HL-60 (cell line): ENCODE measurements at regions not wholly inside any gene's neighbourhood (a gene's known extent, or its start where the extent isn't known, plus 50 kb on each side); places are given as distances from the start of the nearest gene placed in this dataset.

Experiments used
- DNase-seq, 2 experiments: peaks; one replicate each; pipeline ENCODE4 v3.0.0-alpha.2; 2010 to 2020; ENCODE audit warnings: low read depth in 1 of 2, low spot score in 1 of 2
- H3K27ac ChIP-seq: fragments of 250-450 bp; sonication (Bioruptor Pico); replicated peaks from 2 replicates; pipeline ENCODE4 v1.5.1; 2020; ENCODE audit warnings: mild to moderate bottlenecking, moderate library complexity
- H3K27me3 ChIP-seq: fragments of 250-450 bp; sonication (Bioruptor Pico); 2 replicates; pipeline ENCODE4 v1.5.1; 2021; ENCODE audit warnings: mild to moderate bottlenecking, moderate library complexity; ENCODE audit not compliant: insufficient read depth, poor library complexity, severe bottlenecking
- H3K4me3 ChIP-seq: replicated peaks from 2 replicates; pipeline ENCODE4 v1.5.1; 2011; ENCODE audit warnings: mild to moderate bottlenecking, control low read depth, low read length; ENCODE audit not compliant: insufficient read depth
- GABPA ChIP-seq: IDR thresholded peaks from 2 replicates; pipeline ENCODE4 v1.6.1; 2012; ENCODE audit warnings: low read depth
- POLR2AphosphoS5 ChIP-seq: IDR thresholded peaks from 2 replicates; pipeline ENCODE4 v1.6.1; 2012; ENCODE audit warnings: low read depth
- SPI1 ChIP-seq: IDR thresholded peaks from 2 replicates; pipeline ENCODE4 v1.6.1; 2012; ENCODE audit warnings: low read depth, mild to moderate bottlenecking, borderline replicate concordance
- TF ChIP-seq, protein P1 (sequence below): IDR thresholded peaks from one replicate; pipeline ENCODE4 v1.5.1; 2011; ENCODE audit warnings: low read length, control low read depth, inconsistent platforms; ENCODE audit not compliant: insufficient read depth
- TF ChIP-seq, protein P2 (sequence below): IDR thresholded peaks from 2 replicates; pipeline ENCODE4 v1.6.1; 2012; ENCODE audit warnings: low read depth; ENCODE audit not compliant: insufficient replicate concordance

DNA sequence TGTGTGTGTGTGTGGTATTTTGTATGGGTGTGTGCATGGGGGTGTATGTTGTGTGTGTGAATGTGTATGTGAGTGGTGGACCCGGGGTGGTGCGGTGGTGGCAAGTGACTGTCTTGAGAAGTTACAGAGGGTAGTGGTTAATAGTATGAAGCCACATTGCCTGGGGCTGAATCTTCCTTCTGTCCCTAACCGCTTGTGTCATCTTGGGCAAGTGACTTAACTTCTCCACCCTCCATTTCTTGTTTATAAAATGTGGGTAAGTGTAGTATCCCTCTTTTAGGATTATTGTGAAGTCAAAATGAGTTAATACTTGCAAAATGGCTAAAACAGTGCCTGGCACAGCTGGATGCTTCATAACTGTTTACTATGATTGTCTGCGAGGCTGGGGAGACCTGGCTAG is 63.5 kb downstream of the MYCN start:
- H3K4me3 ChIP-seq = no peak overlapping the region
- no peak overlapping the region for H3K27ac ChIP-seq
- no peaks in the 10 kb centered on the region for H3K27me3 ChIP-seq
- TF ChIP-seq SPI1 = no peak
- TF ChIP-seq, protein P1, sequence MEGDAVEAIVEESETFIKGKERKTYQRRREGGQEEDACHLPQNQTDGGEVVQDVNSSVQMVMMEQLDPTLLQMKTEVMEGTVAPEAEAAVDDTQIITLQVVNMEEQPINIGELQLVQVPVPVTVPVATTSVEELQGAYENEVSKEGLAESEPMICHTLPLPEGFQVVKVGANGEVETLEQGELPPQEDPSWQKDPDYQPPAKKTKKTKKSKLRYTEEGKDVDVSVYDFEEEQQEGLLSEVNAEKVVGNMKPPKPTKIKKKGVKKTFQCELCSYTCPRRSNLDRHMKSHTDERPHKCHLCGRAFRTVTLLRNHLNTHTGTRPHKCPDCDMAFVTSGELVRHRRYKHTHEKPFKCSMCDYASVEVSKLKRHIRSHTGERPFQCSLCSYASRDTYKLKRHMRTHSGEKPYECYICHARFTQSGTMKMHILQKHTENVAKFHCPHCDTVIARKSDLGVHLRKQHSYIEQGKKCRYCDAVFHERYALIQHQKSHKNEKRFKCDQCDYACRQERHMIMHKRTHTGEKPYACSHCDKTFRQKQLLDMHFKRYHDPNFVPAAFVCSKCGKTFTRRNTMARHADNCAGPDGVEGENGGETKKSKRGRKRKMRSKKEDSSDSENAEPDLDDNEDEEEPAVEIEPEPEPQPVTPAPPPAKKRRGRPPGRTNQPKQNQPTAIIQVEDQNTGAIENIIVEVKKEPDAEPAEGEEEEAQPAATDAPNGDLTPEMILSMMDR = no peak
- no peak for TF ChIP-seq GABPA
- TF ChIP-seq, protein P2, sequence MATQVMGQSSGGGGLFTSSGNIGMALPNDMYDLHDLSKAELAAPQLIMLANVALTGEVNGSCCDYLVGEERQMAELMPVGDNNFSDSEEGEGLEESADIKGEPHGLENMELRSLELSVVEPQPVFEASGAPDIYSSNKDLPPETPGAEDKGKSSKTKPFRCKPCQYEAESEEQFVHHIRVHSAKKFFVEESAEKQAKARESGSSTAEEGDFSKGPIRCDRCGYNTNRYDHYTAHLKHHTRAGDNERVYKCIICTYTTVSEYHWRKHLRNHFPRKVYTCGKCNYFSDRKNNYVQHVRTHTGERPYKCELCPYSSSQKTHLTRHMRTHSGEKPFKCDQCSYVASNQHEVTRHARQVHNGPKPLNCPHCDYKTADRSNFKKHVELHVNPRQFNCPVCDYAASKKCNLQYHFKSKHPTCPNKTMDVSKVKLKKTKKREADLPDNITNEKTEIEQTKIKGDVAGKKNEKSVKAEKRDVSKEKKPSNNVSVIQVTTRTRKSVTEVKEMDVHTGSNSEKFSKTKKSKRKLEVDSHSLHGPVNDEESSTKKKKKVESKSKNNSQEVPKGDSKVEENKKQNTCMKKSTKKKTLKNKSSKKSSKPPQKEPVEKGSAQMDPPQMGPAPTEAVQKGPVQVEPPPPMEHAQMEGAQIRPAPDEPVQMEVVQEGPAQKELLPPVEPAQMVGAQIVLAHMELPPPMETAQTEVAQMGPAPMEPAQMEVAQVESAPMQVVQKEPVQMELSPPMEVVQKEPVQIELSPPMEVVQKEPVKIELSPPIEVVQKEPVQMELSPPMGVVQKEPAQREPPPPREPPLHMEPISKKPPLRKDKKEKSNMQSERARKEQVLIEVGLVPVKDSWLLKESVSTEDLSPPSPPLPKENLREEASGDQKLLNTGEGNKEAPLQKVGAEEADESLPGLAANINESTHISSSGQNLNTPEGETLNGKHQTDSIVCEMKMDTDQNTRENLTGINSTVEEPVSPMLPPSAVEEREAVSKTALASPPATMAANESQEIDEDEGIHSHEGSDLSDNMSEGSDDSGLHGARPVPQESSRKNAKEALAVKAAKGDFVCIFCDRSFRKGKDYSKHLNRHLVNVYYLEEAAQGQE = no peak
- TF ChIP-seq POLR2AphosphoS5 = no peak
- no peak for DNase-seq

DNA sequence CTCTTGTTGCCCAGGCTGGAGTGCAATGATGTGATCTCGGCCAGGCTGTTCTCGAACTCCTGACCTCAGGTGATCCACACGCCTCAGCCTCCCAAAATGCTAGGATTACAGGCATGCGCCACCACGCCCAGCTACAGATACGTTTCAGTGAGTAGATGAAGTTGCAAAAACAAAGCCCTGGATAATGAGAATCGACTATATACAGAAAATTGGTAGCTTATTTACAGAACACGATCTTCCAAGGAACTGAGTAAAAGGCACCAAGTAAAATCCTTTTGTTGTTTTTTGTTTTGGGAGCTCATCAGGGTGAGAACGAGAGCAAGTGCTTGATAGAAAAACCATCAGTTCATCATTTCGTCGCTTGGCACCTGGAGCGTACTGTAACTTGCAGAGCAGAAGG is 62.8 kb downstream of the MYCN start:
- no peak for TF ChIP-seq GABPA
- DNase-seq = no peak
- H3K27me3 ChIP-seq = no peaks in the 10 kb centered on the region
- H3K4me3 ChIP-seq = no peak overlapping the region
- no peak overlapping the region for H3K27ac ChIP-seq

DNA sequence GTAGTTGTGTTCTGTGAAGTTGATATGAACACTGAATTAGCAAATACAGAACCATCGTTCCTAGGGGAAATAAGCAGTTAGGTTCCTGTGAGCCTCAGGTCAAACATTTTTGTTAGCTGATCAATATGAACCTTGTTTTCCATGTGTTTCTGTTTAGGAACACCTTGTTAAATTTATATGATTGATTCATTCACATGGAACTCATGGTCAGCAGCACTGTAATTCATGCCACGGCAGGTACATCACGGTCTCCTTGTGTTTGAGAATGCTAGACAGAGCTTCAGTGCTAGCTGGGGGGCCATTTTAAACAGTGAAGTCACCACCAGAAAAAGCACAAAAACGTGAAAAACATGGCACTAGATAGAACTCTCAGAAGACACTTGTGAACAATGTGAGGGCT is 62.2 kb downstream of the MYCN start:
- no peak for DNase-seq
- H3K27ac ChIP-seq = no peak overlapping the region
- no peaks in the 10 kb centered on the region for H3K27me3 ChIP-seq
- TF ChIP-seq SPI1 (no peak), GABPA (no peak), POLR2AphosphoS5 (no peak)
- TF ChIP-seq, protein P2 = no peak
- TF ChIP-seq, protein P1 = no peak
- H3K4me3 ChIP-seq = no peak overlapping the region

DNA sequence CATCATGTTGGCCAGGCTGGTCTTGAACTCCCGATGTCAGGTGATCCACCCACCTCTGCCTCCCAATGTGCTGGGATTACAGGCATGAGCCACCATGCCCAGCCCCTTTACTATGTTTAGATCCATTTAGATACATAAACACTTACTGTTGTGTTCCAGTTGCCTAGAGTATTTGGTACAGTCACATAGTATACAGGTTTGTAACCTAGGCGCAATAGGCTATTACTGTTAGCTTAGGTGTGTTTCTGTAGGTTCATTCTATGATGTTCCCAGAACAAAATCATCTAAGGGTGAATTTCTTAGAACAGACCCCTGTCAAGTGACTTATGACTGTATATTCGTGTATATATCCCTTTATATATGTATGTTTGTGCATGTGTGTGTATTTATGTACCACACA is 61.8 kb downstream of the MYCN start:
- TF ChIP-seq, protein P1 = no peak
- TF ChIP-seq POLR2AphosphoS5 (no peak), SPI1 (no peak), GABPA (no peak)
- TF ChIP-seq, protein P2 = no peak
- no peak for DNase-seq
- Histone ChIP-seq H3K27me3 (no peaks in the 10 kb centered on the region), H3K27ac (no peak overlapping the region), H3K4me3 (no peak overlapping the region)
